AG08395 (cell line): ENCODE measurements at regions not wholly inside any gene's neighbourhood (a gene's known extent, or its start where the extent isn't known, plus 50 kb on each side); places are given as distances from the start of the nearest gene placed in this dataset.
"Not testable (repeated sequence)": the region's sequence is repeated elsewhere in the genome, so short reads cannot be mapped to it uniquely, and the experiment has no call there.

Experiments
- DNase-seq: peaks from one replicate; pipeline ENCODE4 v3.0.0; 2012; ENCODE audit warnings: mixed read lengths, low spot score

- no peak for DNase-seq
Measured at GRCh38 chr10:42988069-42988468, 88.8 kb upstream of the RET start.

GRCh38 chr10:42988517-42989395 is 88.1 kb upstream of the RET start:
- no peak for DNase-seq

DNA sequence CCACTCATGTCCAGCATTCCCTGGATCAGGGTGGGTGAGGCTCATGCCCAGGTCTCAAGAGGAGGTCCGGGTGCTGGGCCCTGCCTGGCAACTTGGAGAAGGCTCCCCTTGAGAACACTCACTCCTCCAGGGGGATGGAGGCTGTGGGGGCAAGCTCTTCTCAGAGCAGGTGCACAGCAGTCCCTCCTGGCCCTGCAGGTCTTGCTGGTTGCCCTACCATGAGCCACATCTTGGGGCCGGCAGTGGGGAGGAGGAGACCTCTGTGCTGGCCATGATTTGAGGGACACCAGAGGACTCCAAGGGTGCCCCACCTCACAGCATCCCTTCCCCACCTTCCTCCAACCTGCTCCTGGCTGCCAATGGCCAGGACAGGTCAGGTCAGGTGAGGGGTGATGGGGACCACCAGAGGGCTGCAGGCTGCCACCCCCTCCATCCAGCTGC is 87.4 kb upstream of the RET start:
- no peak for DNase-seq

DNA sequence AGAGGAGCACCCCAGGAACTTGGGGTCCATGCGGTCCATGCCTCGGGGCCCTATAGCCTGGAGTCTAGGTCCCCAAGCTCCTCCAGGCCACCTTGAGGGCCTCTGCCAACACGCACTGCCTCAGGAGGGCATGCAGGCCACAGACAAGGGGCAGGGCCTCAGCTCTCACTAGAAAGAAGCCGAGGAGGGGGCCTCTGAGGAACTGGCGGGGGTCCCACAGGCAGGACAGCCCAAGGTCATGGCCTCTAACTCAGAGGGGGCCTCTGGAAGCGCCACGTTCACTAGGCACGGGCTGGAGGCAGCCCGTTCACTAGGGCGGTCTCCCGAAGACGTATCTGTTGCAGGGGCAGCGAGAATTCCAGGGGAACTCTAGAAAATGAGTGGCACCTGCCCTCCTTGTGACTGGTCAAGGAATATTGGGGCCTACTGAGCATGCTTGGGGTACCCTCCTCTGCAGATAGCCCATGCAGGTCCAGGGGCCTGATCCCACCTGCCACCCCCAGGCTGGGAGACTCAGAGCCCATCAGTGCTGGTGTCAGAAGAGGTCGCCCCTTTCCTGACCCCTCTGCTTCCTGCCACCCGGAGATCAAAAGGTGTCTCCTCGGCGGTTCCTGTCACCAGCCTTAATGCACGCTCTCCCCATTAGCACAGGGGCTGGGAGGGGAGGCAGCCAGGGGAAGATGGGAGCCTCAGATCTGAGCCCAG is 86.7 kb upstream of the RET start:
- DNase-seq, result no peak

DNA sequence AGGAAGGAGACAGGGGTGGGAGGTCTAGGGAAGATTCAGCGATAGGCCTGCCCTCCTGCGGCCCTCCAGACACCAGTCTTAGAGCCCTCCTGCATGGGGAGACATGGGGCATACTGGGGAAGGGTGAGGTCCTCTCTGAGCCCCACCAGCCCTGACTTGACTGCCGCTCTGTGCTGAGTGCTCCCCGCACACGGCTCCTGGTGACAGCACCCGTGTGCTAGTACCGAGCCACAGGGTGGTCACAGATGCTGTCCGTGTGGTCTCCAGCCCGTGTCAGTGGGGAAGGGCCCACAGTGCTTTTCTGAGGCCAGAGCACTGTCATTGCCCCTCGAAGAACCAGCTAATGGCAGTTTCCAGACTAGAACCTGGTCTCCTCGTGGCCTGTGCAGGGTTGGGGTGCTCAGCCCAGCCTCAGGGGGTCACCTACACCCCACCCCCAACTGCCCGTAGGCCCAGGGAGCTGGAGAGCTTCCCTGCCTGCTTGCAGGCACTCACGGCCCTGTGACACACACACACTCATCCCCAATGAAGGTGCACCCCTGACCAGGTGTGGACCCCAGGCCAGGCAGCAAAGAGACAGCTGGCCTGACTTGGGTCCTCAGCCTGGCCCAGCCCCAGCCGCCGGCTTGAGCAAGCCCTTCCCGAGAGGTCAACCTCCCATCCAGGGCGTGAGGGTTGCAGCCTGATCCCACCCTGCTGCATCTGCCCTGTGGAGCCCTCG is 86.0 kb upstream of the RET start:
- DNase-seq, result no peak

- DNase-seq, result no peak
Measured at GRCh38 chr10:42991442-42992098, 85.3 kb upstream of the RET start.

DNA sequence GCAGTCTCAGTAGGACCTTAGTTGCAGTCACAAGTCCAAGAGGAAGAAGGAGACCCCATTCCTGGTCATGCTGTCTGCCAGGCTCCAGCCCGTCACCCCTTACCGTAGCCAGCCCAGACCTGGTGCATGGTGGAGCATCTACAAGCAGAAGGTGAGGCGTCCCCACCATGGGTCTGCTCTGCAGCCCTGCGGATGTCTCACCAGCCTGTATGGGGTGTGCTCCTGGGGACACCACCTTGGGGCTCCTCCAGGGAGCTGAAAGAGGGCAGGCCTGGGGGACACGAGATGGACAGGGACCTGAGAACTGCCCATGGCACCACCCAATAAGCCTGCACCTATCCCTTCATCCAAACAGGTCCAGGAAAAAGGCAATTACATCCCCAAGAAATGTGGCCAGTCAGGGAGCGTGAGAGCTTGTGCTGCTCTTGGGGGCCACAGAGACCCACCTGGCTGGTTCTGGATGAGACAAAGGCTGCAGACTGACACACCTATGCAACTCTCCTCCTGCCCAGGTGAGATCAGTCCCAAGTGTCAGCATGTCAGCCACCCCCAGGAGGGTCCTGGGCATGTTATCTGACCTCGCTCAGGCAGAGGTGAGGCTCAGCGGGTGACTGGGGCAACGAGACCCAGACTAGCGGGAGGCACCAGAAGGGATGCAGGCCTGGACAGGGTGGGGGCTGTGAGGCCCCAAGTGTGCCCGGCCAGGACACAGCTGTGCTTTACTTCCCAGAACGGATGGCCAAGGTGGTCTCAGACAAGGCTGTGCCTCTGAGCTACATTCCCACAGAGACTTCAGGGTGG is 84.5 kb upstream of the RET start:
- no peak for DNase-seq

GRCh38 chr10:42992957-42993390 is 83.9 kb upstream of the RET start:
- DNase-seq, result no peak

- DNase-seq, result not testable (repeated sequence)
Measured at GRCh38 chr10:42994909-42995308, 82.0 kb upstream of the RET start.

GRCh38 chr10:42995537-42995936 is 81.3 kb upstream of the RET start:
- no peak for DNase-seq

DNA sequence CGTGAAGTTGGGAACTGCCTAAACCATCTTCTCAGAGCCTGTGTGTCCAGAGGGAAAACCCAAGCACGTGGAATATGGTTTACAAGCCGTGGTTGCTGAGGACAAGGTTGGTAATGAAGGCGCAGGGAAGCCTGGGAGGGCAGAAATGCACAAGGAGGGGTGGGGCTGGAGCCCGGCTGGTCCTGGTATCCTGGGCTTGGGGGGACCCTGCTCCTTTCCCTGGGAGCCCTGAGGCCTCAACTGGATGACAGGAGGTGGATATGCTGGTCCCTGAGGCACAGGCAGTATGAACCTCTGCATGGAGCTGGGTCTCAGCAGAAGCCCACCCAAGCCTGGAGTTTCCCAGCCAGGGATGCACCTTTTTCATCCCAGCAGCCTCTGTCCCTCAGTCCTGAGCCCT is 80.3 kb upstream of the RET start:
- no peak for DNase-seq

GRCh38 chr10:42997151-42997848 is 79.6 kb upstream of the RET start:
- DNase-seq, result no peak

GRCh38 chr10:42997849-42998165 is 79.1 kb upstream of the RET start:
- no peak for DNase-seq

DNA sequence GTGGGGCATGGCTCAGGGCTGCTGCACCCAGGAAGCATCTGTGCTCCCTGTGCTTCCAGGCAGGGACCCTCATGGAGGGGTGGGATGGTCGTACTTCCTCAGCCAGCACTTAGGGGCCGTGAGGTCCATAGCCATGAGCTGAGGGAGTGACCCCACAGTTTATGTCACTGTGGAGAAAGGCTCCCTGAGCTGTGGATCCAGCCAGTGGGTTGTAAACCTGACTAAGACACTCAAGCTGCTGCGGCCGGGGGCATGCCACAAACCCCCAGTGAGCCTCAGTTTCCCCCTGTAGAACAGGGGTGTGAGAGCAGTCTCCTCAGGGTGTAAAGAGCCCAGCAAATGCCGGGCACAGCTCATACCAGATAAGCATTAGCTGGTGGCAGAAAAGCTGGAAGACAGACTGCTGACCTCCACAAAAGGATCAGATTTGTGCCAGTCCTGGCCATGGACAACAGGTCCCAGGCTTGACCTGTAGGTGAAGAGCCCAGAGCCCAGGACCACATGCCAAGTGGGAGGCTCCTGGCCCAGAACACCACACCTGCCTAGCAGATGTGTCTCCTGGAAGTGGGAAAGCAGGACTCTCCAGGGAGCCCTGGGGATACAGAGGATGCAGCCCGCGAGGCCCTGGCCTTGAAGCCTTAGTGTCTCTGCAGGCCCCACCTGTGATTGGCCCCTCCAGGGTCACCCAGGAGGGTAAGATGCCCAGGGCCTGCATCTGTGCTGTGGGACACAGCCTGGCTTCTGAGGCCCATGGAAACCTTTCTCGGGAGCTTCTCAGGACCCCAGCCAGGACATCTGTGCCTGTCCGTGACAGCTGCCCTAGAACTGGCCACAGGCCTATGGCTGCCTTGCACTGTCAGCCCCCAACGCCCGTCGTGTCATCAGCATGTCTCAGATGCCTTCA is 78.1 kb upstream of the RET start:
- DNase-seq, result no peak

GRCh38 chr10:42999385-43000020 is 77.4 kb upstream of the RET start:
- no peak for DNase-seq

DNA sequence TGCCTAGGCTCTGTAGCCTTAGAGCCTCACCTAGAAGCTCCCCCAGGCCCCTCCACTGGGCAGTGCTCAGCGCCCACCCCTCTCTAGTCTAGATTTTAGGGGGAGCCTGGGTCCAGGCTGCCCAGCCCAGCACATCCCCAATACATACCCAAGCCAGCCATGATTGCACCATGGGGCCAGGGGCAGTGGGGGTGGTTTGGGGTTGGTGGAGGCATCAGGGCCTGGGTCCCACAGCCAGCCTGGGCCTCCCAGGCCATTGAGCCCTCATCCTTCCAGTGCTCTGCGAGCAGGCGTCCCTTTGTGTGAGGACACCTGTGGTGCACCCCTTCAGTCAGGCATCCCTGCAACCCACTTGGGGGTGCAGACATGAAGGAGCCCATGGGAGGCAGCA is 76.9 kb upstream of the RET start:
- DNase-seq, result no peak

GRCh38 chr10:43000651-43001426 is 76.0 kb upstream of the RET start:
- DNase-seq, result no peak

DNA sequence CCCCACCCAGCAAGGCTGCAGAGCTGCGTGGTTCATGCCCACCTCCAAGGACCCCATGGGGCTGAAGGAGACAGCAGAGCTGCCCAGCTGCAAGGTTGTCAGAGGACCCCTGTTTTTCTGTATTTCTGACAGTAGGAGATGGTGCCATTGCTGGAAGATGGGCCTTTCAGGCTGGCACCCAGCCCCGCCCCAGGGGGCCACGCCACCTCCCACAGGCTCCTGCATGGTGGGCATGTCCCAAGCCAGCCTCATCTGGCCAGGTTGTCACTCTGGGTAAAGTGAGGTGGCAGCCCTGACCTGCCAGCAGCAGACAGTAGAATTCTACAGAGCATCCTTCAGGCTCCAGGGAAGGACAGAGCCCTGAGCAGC is 75.5 kb upstream of the RET start:
- DNase-seq, result no peak

GRCh38 chr10:43002596-43002995 is 74.3 kb upstream of the RET start:
- DNase-seq, result no peak
